Cerebellar nuclear complex (tissue), 1 donor: ENCODE measurements at regions not wholly inside any gene's neighbourhood (a gene's known extent, or its start where the extent isn't known, plus 50 kb on each side); places are given as distances from the start of the nearest gene placed in this dataset.

Source experiments
- DNase-seq, 2 experiments: peaks; one replicate each; lab custom pipeline; 2025; lab: John Stamatoyannopoulos, UW

- no peak for DNase-seq
Observed at GRCh38 chr15:60212536-60212935, 185.2 kb downstream of the ANXA2 start.

DNA sequence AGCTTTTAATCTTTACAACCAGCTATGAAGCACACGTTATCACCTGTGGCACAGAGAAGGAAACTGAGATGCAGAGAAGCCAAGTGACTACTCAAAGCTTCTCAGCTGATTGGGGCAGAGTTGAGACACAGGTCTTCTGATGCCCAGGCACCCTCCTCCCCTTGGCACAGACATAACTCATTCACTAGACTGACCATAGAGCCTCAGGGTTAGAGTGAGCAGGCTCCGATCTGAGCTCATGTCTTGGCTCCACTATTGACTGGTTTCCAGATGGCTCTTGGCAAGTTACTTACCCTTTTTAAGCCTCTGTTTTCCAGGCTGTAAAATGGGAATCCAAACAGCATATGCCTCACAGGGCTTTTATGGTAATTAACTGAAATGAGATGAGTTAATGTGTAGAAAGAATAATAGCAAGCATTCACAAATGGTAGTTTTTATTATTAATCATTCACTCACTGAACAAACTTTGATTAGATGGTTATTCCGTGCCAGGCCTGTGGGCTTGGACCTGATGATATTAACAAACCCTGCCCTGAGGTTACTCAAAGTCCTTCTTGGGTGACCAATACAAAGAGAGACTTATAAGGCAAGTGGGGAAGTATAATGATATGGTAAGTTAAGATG, 184.3 kb downstream of the ANXA2 start:
- DNase-seq = no peak

DNA sequence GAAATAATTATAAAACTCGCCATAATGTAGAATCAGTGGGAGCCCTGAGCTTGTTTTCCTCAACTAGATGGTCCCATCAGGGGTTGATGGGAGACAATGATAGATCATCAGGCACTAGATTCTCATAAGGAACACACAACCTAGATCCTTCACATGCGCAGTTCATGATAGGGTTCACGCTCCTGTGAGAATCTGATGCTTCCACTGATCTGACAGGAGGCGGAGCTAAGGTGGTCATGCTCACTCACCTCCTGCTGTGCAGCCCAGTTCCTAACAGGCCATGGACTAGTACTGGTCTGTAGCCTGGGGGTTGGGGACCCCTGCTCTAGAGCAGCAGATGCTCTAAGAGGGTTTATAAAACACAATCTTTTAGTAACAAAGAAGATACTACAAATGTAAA, 183.6 kb downstream of the ANXA2 start:
- DNase-seq = no peak

- DNase-seq = no peak
Observed at GRCh38 chr15:60215225-60215963, 182.4 kb downstream of the ANXA2 start.

DNA sequence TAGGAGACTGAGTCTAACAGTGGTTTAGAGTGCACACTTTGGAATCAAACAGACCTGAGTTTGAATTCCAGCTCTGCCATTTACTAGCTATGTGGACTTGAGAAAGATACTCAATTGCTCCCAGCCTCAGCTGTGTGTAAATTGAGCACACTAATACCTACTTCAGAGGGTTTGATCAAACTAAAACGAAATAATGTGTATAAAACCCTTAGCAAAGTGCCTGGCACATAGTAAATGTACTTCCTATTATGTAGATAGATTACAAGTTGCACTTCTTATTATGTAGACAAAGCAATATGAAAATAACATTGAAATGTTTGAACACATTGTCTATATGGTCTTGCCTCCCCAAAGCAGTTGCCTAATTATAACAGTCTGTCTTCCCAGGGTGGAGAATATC, 180.6 kb downstream of the ANXA2 start:
- no peak for DNase-seq

GRCh38 chr15:60218256-60218655, 179.5 kb downstream of the ANXA2 start:
- no peak for DNase-seq

DNA sequence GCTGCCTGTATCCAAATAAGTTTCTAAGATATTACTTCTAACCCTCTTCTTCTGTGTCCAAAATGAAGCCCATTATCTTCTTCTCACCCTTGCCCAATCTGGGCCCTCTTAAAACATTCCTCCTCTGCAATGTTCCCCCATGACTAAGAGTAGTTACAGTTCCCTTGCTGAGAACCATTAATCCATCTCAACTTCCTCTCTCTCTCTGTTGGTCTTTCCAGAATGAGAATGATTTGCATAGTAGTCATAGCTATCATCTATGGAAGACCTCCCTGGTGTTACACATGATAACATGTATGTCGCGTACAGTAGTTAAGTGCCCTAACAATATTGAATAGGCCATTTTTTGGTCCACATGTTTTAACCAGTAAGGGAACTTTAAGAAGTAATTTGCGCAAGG, 177.9 kb downstream of the ANXA2 start:
- DNase-seq = no peak

DNA sequence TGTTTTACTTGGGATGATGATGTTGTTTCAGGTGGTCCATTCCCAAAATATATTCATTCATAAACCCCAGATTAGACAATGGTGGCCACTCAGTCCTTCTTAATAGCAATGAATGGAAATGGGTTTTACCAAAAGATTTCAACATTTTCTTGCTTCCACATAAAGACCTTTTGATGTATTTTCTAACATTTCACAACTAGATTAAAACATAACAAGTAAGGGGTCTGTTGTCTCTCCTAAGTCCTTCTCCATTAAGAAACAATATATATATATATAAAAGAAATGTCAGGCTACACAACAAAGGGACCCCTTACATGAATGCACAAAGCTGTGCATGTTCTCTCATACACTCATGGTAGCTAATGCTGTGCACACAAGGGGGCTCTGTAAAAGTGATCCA, 176.4 kb downstream of the ANXA2 start:
- no peak for DNase-seq

DNA sequence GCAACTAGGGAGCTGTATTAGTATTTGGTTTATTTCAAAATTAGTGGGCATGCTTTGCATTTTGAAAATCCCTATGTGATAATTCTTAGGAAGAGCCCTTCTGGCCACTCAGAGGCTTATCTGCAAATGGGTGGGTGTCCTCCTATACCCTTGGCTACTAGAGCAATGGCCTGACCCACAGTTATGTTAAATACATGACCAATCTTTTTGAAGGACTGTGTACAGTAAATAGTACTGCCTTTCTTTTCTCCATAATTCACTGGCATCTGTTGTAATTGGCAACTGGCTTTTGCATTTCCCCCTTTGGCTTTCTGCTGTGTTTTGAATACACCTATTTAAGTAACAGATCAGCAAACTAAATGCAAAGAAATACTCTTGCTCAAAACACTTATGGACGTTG, 175.4 kb downstream of the ANXA2 start:
- DNase-seq = no peak

DNA sequence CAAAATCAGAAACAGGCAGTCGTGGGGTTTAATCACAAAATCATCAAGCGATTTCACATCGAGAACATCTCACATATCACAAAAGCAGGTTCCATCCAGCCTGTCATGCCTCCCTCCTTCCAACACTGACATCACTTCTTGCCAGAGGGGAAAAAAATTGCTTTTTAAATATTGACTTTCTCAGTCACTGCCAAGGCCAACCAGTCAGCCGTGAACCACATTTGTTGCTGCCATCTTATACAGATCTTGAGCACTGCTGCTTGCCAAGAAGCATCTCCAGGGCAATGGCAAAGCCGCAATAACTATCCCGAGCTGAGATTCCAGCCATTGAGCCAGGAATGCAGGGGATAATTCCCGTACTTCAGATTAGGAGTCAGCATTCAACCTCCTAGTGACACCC, 174.6 kb downstream of the ANXA2 start:
- no peak for DNase-seq

GRCh38 chr15:60226924-60227323, 170.9 kb downstream of the ANXA2 start:
- no peak for DNase-seq

GRCh38 chr15:60228101-60228500, 169.7 kb downstream of the ANXA2 start:
- DNase-seq = no peak

DNA sequence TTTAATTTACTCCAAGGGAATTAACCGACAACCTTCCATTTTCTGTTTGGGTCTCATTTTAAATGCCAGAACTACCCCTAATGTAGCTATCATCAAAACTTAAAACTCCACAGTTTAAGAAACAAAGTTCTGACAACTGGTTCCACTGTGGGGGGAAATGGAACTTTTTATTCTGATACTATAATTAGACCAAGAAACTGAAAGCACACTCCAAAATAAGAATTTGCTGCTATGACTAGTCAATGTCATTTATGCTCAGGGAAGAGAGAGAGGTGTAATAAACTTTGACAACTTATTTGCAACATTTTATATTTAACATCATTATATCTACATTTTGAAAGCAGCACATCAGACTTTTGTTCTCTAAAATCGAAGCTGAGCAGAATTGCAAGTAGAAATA, 169.2 kb downstream of the ANXA2 start:
- DNase-seq = no peak

DNA sequence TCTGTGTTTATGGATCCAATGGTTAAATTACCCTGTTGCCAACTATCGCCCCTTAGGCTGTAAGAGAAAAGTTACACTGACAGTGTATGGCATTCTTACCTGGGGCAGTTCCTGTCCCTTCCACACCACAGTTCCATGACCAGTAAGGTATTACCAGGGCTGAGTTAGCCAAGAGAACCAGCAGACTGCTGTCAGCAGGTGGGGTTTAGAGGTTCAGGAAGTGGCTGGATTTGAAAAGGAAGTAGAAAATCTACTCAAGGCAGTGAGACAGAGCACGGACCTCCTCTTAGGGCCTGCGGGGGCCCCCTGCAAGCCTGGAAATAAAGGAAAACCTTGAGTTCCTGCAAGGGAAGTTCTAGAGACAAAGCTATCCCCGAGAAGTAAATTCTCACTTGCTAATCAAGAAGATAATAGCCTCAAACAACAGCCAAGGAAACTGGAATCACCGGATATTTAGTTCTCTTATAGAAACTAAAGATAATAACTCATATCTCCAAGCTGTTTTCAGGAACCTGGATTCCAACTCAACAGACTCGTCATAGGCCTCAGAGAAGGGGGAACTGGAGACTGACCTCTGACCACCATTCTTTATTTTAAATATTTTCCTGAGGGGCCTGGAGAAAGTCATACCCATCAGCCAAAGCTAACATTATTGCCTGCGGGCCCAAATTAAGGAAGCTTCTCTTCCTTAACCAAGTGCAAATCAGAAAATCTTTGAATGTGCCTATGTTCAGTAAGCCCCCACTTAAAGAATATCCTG, 161.7 kb downstream of the ANXA2 start:
- DNase-seq = no peak

GRCh38 chr15:60237446-60237845, 160.3 kb downstream of the ANXA2 start:
- no peak for DNase-seq

GRCh38 chr15:60243769-60244168, 154.0 kb downstream of the ANXA2 start:
- no peak for DNase-seq

DNA sequence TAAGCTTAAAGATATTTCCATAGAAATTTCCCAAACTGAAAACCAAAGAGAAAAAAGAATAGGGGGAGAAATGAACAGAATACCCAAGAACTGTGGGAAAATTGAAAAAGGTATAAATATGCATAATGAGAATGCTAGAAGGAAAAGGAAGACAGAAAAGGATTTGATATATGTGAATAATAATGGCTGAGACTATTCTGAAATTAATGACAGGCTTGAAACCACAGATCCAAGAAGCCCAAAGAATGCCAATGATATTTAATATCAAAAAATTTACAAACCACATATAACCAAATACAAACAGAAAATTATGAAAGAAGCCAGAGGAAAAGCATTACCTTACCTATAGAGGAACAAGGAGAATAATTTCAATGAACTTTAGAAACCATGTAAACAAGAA, 153.0 kb downstream of the ANXA2 start:
- DNase-seq = no peak

- no peak for DNase-seq
Observed at GRCh38 chr15:60250316-60250715, 147.5 kb downstream of the ANXA2 start.

- no peak for DNase-seq
Observed at GRCh38 chr15:60251300-60252070, 146.3 kb downstream of the ANXA2 start.

DNA sequence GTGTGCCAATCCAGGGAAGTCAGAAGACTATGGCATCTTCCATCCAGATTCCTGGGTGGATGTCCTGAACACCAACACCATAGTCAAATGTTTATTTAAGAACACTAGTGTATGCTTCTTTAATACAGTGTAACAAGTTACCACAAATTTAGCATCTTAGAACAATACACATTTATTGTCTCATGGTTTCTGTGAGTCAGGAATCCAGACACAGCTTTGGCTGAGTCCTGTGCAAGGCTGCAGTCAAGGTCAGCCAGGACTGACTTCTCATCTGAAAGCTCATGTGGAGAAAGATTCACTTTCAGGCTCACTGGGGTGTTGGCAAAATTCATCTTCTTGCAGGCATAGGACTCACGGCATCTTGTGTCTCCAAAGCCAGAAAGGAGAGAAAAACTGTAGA, 143.4 kb downstream of the ANXA2 start:
- DNase-seq = no peak

- no peak for DNase-seq
Observed at GRCh38 chr15:60255390-60255789, 142.4 kb downstream of the ANXA2 start.

DNA sequence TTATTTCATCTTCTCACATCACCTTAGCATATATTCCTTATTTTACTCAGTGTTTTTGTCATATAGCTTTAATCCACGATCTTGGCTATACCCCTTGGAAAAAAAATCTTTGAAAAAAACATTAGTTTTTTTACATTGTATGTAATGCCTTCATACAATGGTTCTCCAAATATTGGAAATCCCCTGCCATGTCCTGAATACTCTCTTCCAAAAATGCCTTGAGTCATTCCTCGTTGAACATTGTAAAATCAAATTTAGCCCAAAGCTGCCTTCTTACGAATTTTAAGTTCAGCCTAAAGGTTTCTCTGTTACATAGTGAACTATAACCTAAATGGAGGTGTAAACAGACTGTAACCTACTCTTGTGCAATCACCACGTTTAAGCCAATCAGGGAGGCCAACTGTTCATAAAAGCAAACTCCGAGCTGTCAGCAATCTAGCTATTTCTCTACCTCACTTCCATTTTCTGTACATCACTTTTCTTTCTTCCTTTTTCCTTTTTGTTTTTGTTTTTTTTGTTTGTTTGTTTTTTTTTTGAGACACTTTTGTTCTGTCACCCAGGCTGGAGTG, 140.1 kb downstream of the ANXA2 start:
- DNase-seq = no peak
